Progenitor cell of endocrine pancreas (in vitro differentiated cells): ENCODE measurements at regions not wholly inside any gene's neighbourhood (a gene's known extent, or its start where the extent isn't known, plus 50 kb on each side); places are given as distances from the start of the nearest gene placed in this dataset.

ENCODE experiments used
- DNase-seq: peaks from one replicate; pipeline ENCODE4 v3.0.0; 2021; ENCODE audit warnings: low spot score; ENCODE audit not compliant: unreplicated experiment
- H3K27ac Mint-ChIP-seq: 2 replicates; pipeline ENCODE4 v1.8.0; 2021; ENCODE audit warnings: mild to moderate bottlenecking, moderate library complexity, mixed read lengths
- H3K27me3 Mint-ChIP-seq: 2 replicates; pipeline ENCODE4 v1.8.0; 2021; ENCODE audit warnings: mixed read lengths
- H3K36me3 Mint-ChIP-seq: 2 replicates; pipeline ENCODE4 v1.8.0; 2022; ENCODE audit warnings: mixed read lengths; ENCODE audit not compliant: insufficient read depth
- H3K4me1 Mint-ChIP-seq: 2 replicates; pipeline ENCODE4 v1.8.0; 2021; ENCODE audit warnings: low read depth, mixed read lengths
- H3K4me3 Mint-ChIP-seq: 2 replicates; pipeline ENCODE4 v1.8.0; 2021; ENCODE audit warnings: low read depth, mild to moderate bottlenecking, moderate library complexity, mixed read lengths
- H3K9me3 Mint-ChIP-seq: 2 replicates; pipeline ENCODE4 v1.8.0; 2021; ENCODE audit warnings: low read depth, mixed read lengths
- CTCF ChIP-seq: fragments of 200-600 bp; sonication (generic); IDR thresholded peaks from one replicate; pipeline ENCODE4 v1.5.0; 2021; ENCODE audit warnings: antibody characterized with exemption, mild to moderate bottlenecking; ENCODE audit not compliant: unreplicated experiment

DNA sequence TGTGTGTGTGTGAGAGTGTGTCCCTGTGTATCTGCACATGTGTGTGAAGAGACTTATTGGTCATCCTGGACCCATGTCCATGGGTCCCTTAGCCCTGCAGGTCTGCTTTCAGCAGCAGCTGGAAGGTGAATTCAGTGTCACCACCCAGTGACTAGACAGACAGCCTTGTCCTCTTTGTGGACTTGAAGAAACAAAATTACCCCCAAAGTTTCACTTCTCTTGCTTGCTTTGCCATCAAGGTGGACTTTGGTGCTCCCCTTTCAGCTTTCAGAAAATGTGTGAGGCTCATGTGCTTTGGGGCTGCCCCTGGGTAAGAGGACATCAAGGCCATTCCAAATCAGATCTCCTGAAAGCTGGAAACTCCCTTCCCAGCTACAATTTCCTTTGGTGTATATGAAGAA is 1063.8 kb downstream of the BCL11B start:
- Mint-ChIP-seq H3K27ac (no peak overlapping the region), H3K27me3 (peaks cover 42% of the 10 kb centered on the region), H3K4me1 (peaks cover 2% of the 10 kb centered on the region), H3K9me3 (no peaks in the 10 kb centered on the region), H3K36me3 (no peaks in the 10 kb centered on the region), H3K4me3 (no peak overlapping the region)
- TF ChIP-seq CTCF = no peak
- no peak for DNase-seq

DNA sequence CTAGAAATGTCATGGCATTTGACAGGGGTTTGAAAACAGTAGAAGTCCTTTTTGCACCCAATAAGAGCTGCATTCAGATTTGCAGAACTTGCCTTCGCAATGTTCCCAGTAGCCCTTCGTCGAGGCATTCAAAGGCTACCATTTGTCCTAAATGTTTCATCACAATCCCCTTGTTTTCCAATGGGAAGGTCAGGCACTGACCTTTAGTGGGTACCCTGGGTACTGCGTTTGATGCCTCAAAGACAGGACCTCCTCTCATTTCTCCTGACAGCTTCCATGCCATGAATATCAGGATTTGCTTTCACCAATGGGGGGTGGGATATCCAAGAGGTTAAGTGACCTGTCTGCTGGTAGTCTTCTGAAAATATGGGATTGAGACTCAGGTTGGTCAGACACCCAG is 1063.1 kb downstream of the BCL11B start:
- Mint-ChIP-seq H3K27ac (no peak overlapping the region), H3K4me3 (no peak overlapping the region), H3K4me1 (peaks cover 2% of the 10 kb centered on the region), H3K9me3 (no peaks in the 10 kb centered on the region), H3K36me3 (no peaks in the 10 kb centered on the region), H3K27me3 (peaks cover 39% of the 10 kb centered on the region)
- TF ChIP-seq CTCF = no peak
- DNase-seq = no peak

DNA sequence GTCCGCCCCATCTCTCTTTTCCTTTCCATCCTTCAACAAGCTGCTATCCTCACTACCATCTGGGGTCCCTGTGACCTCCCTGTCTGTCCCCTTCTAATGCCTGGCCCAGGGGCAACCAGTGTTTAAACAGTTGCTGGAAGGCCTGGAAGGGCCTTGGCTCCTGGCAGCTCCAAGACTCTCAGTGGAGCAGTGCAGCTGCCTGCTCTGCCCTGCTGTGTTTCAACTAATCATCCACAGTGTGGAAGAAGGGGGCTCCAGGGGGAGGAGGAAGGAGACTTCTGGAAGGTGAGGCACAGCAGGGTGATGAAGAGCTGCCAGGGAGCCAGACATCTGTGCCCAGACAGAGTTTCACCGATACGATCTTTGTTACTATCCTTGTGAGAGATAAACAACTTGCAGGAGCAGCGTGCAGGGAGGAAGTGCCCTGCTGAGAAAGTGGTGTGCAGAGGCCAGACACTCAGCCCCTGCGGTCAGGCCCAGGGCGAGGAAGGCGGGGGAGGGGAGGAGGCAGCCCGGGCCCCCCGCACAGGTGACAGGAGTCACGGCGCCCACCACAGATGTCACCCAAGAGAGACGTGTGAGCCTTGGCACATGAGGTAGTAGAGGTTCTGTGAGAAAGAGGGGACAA is 1061.8 kb downstream of the BCL11B start:
- Mint-ChIP-seq H3K27me3 (peaks cover 41% of the 10 kb centered on the region), H3K27ac (no peak overlapping the region), H3K4me3 (no peak overlapping the region), H3K9me3 (no peaks in the 10 kb centered on the region), H3K4me1 (peaks cover 2% of the 10 kb centered on the region), H3K36me3 (no peaks in the 10 kb centered on the region)
- TF ChIP-seq CTCF = no peak
- DNase-seq = no peak

- Mint-ChIP-seq H3K9me3 (no peaks in the 10 kb centered on the region), H3K4me3 (no peak overlapping the region), H3K27ac (no peak overlapping the region), H3K4me1 (peaks cover under 1% of the 10 kb centered on the region), H3K36me3 (no peaks in the 10 kb centered on the region), H3K27me3 (peaks cover 27% of the 10 kb centered on the region)
- DNase-seq = no peak
- TF ChIP-seq CTCF = no peak
Observed at GRCh38 chr14:98217530-98217929, 1054.5 kb downstream of the BCL11B start.

GRCh38 chr14:98218218-98218617 is 1053.8 kb downstream of the BCL11B start:
- no peak for DNase-seq
- TF ChIP-seq CTCF = no peak
- Mint-ChIP-seq H3K4me1 (no peaks in the 10 kb centered on the region), H3K27ac (no peak overlapping the region), H3K4me3 (no peak overlapping the region), H3K36me3 (no peaks in the 10 kb centered on the region), H3K9me3 (no peaks in the 10 kb centered on the region), H3K27me3 (peaks cover 26% of the 10 kb centered on the region)
